Stimulated activated naive CD8-positive, alpha-beta T cell treated with anti-CD3 and anti-CD28 coated beads, Interleukin-15, Interleukin-2, amounts not matched to agents 100 ng/mL and 50 ng/mL, for 24 hours (primary cell): ENCODE measurements at regions not wholly inside any gene's neighbourhood (a gene's known extent, or its start where the extent isn't known, plus 50 kb on each side); places are given as distances from the start of the nearest gene placed in this dataset.
"Not testable (repeated sequence)": the region's sequence is repeated elsewhere in the genome, so short reads cannot be mapped to it uniquely, and the experiment has no call there.

Source experiments
- H3K27ac Mint-ChIP-seq: one replicate; pipeline ENCODE4 v1.8.0; 2021; ENCODE audit warnings: mild to moderate bottlenecking, mixed read lengths
- H3K27me3 Mint-ChIP-seq: one replicate; pipeline ENCODE4 v1.8.0; 2021; ENCODE audit warnings: mixed read lengths
- H3K36me3 Mint-ChIP-seq: one replicate; pipeline ENCODE4 v1.8.0; 2021; ENCODE audit warnings: low read depth, mixed read lengths
- H3K4me1 Mint-ChIP-seq: one replicate; pipeline ENCODE4 v1.8.0; 2021; ENCODE audit warnings: low read depth, mixed read lengths
- H3K4me3 Mint-ChIP-seq: one replicate; pipeline ENCODE4 v1.8.0; 2021; ENCODE audit warnings: mild to moderate bottlenecking, mixed read lengths
- H3K9me3 Mint-ChIP-seq: one replicate; pipeline ENCODE4 v1.8.0; 2021; ENCODE audit warnings: mixed read lengths

- H3K27me3 Mint-ChIP-seq: peaks cover 21% of the 10 kb centered on the region
- no peak overlapping the region for H3K27ac Mint-ChIP-seq
- H3K4me1 Mint-ChIP-seq: no peaks in the 10 kb centered on the region
- no peaks in the 10 kb centered on the region for H3K36me3 Mint-ChIP-seq
- H3K9me3 Mint-ChIP-seq: peaks cover 13% of the 10 kb centered on the region
- H3K4me3 Mint-ChIP-seq: no peak overlapping the region
Measured at GRCh38 chr6:154637392-154637791, 95.8 kb upstream of the SCAF8 start.

DNA sequence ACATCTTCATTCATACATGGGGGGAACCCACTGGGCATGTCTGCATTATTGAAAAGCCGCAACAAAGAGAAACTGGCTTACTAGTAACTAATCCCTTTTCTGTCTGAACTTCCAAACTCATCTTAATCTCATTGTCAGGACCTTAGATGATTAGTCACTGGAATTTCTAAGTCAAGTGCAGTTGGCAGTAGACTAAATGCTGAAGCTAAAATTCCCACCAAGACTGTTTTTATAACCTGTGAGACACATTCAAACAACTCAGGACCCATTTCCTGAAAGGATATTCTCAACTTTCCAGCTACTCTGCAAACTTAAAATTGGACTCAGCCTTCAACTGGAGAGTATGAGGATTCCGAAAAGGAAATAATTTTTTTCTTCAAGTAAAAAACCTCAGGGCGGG lies 94.8 kb upstream of the SCAF8 start:
- H3K27me3 Mint-ChIP-seq: peaks cover 12% of the 10 kb centered on the region
- no peak overlapping the region for H3K27ac Mint-ChIP-seq
- H3K36me3 Mint-ChIP-seq: no peaks in the 10 kb centered on the region
- no peak overlapping the region for H3K4me3 Mint-ChIP-seq
- no peaks in the 10 kb centered on the region for H3K4me1 Mint-ChIP-seq
- peaks cover 9% of the 10 kb centered on the region for H3K9me3 Mint-ChIP-seq

- H3K36me3 Mint-ChIP-seq, H3K27ac Mint-ChIP-seq, H3K27me3 Mint-ChIP-seq, H3K9me3 Mint-ChIP-seq, H3K4me1 Mint-ChIP-seq, H3K4me3 Mint-ChIP-seq: not testable (repeated sequence)
Measured at GRCh38 chr6:154639196-154639595, 94.0 kb upstream of the SCAF8 start.

DNA sequence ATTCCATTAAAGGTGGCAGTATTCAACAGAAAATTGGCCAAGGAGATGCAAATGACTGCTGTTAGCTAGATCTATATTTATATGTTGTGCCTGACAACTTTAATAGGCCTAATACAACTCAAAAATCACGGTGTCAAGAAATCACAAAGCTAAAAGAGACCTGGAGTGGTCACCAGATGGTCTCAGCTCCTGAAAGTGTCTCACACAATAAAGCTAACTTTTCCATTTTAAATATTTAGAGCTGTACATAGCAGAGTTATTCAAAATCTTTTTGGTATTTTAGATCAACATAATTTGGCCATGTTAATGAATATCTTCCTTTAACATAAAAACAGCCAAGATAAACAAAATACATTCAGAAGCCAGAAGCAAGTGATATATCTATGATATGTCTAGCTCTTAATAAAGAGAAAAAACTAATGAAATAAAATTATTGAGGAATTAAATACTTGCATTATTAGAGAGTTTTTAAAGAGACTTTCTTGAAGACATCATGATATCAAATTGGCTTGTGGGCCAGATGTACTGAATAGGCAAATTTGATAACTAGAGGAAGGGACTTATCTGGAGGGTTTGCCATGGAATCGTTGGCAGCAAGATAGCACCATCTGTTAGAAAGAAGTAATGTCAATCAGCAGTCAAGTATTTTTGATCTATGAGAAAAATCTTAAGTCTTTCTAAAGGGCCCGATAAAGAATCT lies 84.9 kb upstream of the SCAF8 start:
- no peaks in the 10 kb centered on the region for H3K4me1 Mint-ChIP-seq
- H3K27me3 Mint-ChIP-seq: peaks cover 7% of the 10 kb centered on the region
- no peaks in the 10 kb centered on the region for H3K9me3 Mint-ChIP-seq
- no peaks in the 10 kb centered on the region for H3K36me3 Mint-ChIP-seq
- no peak overlapping the region for H3K27ac Mint-ChIP-seq
- no peak overlapping the region for H3K4me3 Mint-ChIP-seq

GRCh38 chr6:154648888-154649205 lies 84.4 kb upstream of the SCAF8 start:
- Mint-ChIP-seq H3K27me3 (peaks cover 7% of the 10 kb centered on the region), H3K27ac (no peak overlapping the region), H3K4me1 (no peaks in the 10 kb centered on the region), H3K9me3 (no peaks in the 10 kb centered on the region), H3K4me3 (no peak overlapping the region), H3K36me3 (no peaks in the 10 kb centered on the region)

DNA sequence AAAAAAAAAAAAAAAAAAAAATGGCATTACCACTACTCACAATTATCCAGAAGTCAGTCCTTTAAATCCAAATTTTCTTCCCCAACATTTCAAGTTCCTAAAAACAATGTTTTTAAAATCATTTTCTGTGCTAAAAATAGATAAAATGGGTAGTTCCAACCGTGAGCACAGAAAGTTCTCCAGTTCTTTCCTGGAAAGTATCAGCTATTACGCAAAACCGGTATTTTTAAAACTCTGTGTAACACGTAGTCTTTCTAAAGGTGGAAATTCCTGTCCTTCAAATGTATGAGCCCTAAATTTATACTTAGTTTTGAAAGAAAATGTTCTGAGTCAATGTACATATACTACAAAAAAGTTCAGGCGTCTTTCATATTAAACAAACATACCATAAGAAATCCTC lies 83.5 kb upstream of the SCAF8 start:
- H3K27ac Mint-ChIP-seq: no peak overlapping the region
- no peaks in the 10 kb centered on the region for H3K9me3 Mint-ChIP-seq
- no peak overlapping the region for H3K4me3 Mint-ChIP-seq
- H3K4me1 Mint-ChIP-seq: no peaks in the 10 kb centered on the region
- peaks cover 7% of the 10 kb centered on the region for H3K27me3 Mint-ChIP-seq
- no peaks in the 10 kb centered on the region for H3K36me3 Mint-ChIP-seq

- no peak overlapping the region for H3K4me3 Mint-ChIP-seq
- no peaks in the 10 kb centered on the region for H3K36me3 Mint-ChIP-seq
- no peak overlapping the region for H3K27ac Mint-ChIP-seq
- H3K9me3 Mint-ChIP-seq: no peaks in the 10 kb centered on the region
- peaks cover 7% of the 10 kb centered on the region for H3K27me3 Mint-ChIP-seq
- H3K4me1 Mint-ChIP-seq: no peaks in the 10 kb centered on the region
Measured at GRCh38 chr6:154650351-154650750, 82.9 kb upstream of the SCAF8 start.

GRCh38 chr6:154651656-154652055 lies 81.6 kb upstream of the SCAF8 start:
- Mint-ChIP-seq H3K27ac (no peak overlapping the region), H3K9me3 (no peaks in the 10 kb centered on the region), H3K36me3 (no peaks in the 10 kb centered on the region), H3K4me1 (no peaks in the 10 kb centered on the region), H3K27me3 (peaks cover 4% of the 10 kb centered on the region), H3K4me3 (no peak overlapping the region)

DNA sequence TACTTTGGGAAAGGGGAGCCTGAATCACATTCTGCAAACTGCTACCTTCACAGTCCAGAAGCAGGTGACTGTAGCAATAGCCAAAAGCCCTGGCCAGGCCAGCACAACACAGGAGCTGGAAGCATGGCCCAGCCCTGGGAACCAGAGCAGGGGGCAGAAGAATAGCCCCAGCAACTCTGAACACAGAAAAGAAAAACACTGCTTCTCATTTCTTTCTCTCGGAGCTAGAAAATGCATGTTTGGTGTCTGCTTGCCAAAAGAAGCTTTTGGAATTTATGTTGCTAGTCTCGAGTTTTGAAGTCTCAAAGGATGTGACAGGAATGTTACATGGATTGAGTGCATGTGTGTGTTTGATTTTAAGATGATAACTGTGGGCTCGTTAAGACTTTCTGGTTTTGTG lies 79.8 kb upstream of the SCAF8 start:
- Mint-ChIP-seq H3K4me3 (no peak overlapping the region), H3K4me1 (no peaks in the 10 kb centered on the region), H3K36me3 (no peaks in the 10 kb centered on the region), H3K27ac (no peak overlapping the region), H3K9me3 (no peaks in the 10 kb centered on the region), H3K27me3 (peaks cover 6% of the 10 kb centered on the region)

DNA sequence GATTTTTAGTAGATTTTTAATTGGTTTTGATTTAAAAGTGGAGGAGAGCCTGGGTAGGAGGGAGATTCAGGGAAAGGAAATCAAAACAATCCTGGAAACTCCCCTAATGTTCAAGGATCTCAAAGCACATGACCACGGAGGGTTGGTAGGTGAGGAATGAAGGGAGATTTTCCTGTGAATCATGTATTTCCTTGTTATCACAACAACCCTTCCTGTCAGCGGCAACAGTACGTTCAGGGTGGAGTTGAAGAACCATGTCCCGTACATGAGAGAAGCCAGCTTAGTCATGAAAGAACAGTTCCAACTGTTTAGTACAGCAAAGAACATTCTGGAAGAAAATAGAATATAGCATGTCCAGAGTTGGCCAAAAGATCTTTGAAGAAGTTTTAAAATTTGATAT lies 79.4 kb upstream of the SCAF8 start:
- no peaks in the 10 kb centered on the region for H3K4me1 Mint-ChIP-seq
- H3K27ac Mint-ChIP-seq: no peak overlapping the region
- no peaks in the 10 kb centered on the region for H3K36me3 Mint-ChIP-seq
- no peaks in the 10 kb centered on the region for H3K9me3 Mint-ChIP-seq
- H3K27me3 Mint-ChIP-seq: peaks cover 6% of the 10 kb centered on the region
- H3K4me3 Mint-ChIP-seq: no peak overlapping the region

- H3K27ac Mint-ChIP-seq: no peak overlapping the region
- peaks cover 6% of the 10 kb centered on the region for H3K27me3 Mint-ChIP-seq
- H3K9me3 Mint-ChIP-seq: no peaks in the 10 kb centered on the region
- H3K36me3 Mint-ChIP-seq: no peaks in the 10 kb centered on the region
- H3K4me1 Mint-ChIP-seq: no peaks in the 10 kb centered on the region
- no peak overlapping the region for H3K4me3 Mint-ChIP-seq
Measured at GRCh38 chr6:154656660-154657059, 76.6 kb upstream of the SCAF8 start.

GRCh38 chr6:154661768-154662167 lies 71.4 kb upstream of the SCAF8 start:
- no peaks in the 10 kb centered on the region for H3K36me3 Mint-ChIP-seq
- H3K27ac Mint-ChIP-seq: no peak overlapping the region
- no peaks in the 10 kb centered on the region for H3K9me3 Mint-ChIP-seq
- peaks cover 7% of the 10 kb centered on the region for H3K27me3 Mint-ChIP-seq
- no peak overlapping the region for H3K4me3 Mint-ChIP-seq
- H3K4me1 Mint-ChIP-seq: no peaks in the 10 kb centered on the region

GRCh38 chr6:154664287-154664686 lies 68.9 kb upstream of the SCAF8 start:
- no peak overlapping the region for H3K4me3 Mint-ChIP-seq
- no peaks in the 10 kb centered on the region for H3K9me3 Mint-ChIP-seq
- no peaks in the 10 kb centered on the region for H3K36me3 Mint-ChIP-seq
- H3K27ac Mint-ChIP-seq: no peak overlapping the region
- no peaks in the 10 kb centered on the region for H3K4me1 Mint-ChIP-seq
- H3K27me3 Mint-ChIP-seq: peaks cover 4% of the 10 kb centered on the region

DNA sequence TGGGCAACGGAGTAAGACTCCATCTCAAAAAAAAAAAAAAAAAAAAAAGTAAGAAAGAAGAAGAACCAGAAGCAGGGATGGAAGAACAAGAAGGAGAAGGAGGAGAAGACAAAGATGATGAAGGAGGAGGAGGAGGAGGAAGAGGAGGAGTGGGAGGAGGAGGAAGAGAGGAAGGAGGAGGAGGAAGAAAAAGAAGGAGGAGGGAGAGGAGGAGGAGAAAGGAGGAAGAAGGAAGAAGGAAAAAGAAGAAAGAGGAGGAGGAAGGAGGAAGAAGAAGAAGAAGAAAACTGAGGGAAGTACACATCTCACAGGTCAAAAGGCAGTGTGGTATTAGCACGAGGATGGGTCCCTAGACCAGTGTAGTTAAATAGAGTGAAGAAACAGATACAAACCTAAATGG lies 65.1 kb upstream of the SCAF8 start:
- H3K36me3 Mint-ChIP-seq: no peaks in the 10 kb centered on the region
- H3K4me3 Mint-ChIP-seq: no peak overlapping the region
- H3K4me1 Mint-ChIP-seq: no peaks in the 10 kb centered on the region
- no peaks in the 10 kb centered on the region for H3K9me3 Mint-ChIP-seq
- no peaks in the 10 kb centered on the region for H3K27me3 Mint-ChIP-seq
- no peak overlapping the region for H3K27ac Mint-ChIP-seq

DNA sequence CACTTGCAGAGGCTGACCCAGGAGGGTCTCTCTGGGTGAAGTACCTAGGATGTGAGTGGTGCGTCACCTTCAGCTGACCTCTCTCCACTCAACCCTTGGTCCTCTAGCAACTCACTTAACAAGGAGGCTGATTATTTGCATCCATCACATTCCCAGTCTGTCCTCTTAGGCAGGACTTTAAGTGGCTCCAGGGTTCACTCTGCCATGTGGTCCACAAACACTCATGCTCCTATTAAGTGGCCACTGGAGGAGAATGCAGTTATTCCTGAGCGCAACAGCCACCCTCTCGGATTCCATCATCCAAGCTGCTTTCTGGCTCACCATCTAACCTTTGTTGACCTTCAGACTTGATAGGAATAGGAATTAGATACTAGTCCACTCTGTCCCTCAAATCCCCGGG lies 61.1 kb upstream of the SCAF8 start:
- no peak overlapping the region for H3K27ac Mint-ChIP-seq
- H3K4me3 Mint-ChIP-seq: no peak overlapping the region
- H3K9me3 Mint-ChIP-seq: no peaks in the 10 kb centered on the region
- H3K36me3 Mint-ChIP-seq: no peaks in the 10 kb centered on the region
- no peaks in the 10 kb centered on the region for H3K27me3 Mint-ChIP-seq
- H3K4me1 Mint-ChIP-seq: no peaks in the 10 kb centered on the region

DNA sequence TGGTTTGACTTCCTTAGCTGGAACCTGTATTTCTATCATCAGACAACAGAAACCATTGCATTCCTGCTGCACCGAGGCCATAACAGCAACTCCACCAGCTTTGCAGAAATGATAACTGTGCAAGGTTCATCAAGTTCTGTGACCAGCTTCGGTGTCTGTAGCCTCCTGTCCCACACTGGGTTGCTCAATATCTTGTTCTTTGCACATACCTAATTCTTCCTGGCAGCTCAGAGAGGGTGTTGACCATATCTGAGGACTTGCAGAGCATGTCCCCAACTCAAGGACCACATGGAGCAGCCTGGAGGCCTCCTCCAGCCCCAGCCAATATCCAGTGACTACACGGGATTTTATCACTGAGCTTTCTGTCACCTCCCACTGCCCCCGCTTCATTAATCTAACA lies 59.3 kb upstream of the SCAF8 start:
- Mint-ChIP-seq H3K27me3 (no peaks in the 10 kb centered on the region), H3K36me3 (no peaks in the 10 kb centered on the region), H3K9me3 (no peaks in the 10 kb centered on the region), H3K4me1 (no peaks in the 10 kb centered on the region), H3K27ac (no peak overlapping the region), H3K4me3 (no peak overlapping the region)
